Lung (tissue), 11 donors: ENCODE measurements at regions not wholly inside any gene's neighbourhood (a gene's known extent, or its start where the extent isn't known, plus 50 kb on each side); places are given as distances from the start of the nearest gene placed in this dataset.
"Not testable (repeated sequence)": the region's sequence is repeated elsewhere in the genome, so short reads cannot be mapped to it uniquely, and the experiment has no call there.

Experiments used
- ATAC-seq: fragments of 200-7000 bp; cut with Tn5 transposase; one replicate; pipeline ENCODE4 v1.9.1; 2020; ENCODE audit warnings: moderate number of reproducible peaks; ENCODE audit not compliant: insufficient read depth, low FRiP score
- DNase-seq, 3 donors: peaks; one replicate each; pipeline ENCODE4 v3.0.0-alpha.2; 2013 to 2017
- H3K27ac ChIP-seq, 2 donors: one replicate each; pipeline ENCODE4 v1.5.1; 2013; ENCODE audit warnings: mild to moderate bottlenecking in 2 of 2, moderate library complexity in 2 of 2, control low read depth in 1 of 2, inconsistent platforms in 1 of 2, low read depth in 1 of 2, low read length in 1 of 2
- H3K27me3 ChIP-seq, 3 donors: one replicate each; pipeline ENCODE4 v1.5.1; 2013; ENCODE audit warnings: low read length in 2 of 3; ENCODE audit not compliant: control insufficient read depth in 3 of 3, insufficient read depth in 3 of 3
- H3K36me3 ChIP-seq, 4 donors: one replicate each; pipeline ENCODE4 v1.5.1; 2013; ENCODE audit warnings: low read length in 4 of 4, mild to moderate bottlenecking in 1 of 4, moderate library complexity in 1 of 4; ENCODE audit not compliant: control insufficient read depth in 4 of 4, insufficient read depth in 4 of 4
- H3K4me1 ChIP-seq, 5 donors: one replicate each; pipeline ENCODE4 v1.5.1; 2013; ENCODE audit warnings: low read length in 5 of 5, mild to moderate bottlenecking in 2 of 5, moderate library complexity in 1 of 5; ENCODE audit not compliant: control insufficient read depth in 5 of 5, insufficient read depth in 5 of 5
- H3K4me3 ChIP-seq: one replicate; pipeline ENCODE4 v1.5.1; 2013; ENCODE audit warnings: mild to moderate bottlenecking, control low read depth, moderate library complexity
- H3K9ac ChIP-seq, 2 donors: one replicate each; pipeline ENCODE4 v1.5.1; 2013; ENCODE audit warnings: low read length in 2 of 2, control low read depth in 1 of 2; ENCODE audit not compliant: insufficient read depth in 1 of 2
- H3K9me3 ChIP-seq, 4 donors: one replicate each; pipeline ENCODE4 v1.5.1; 2013; ENCODE audit warnings: low read length in 3 of 4, mild to moderate bottlenecking in 1 of 4, moderate library complexity in 1 of 4; ENCODE audit not compliant: control insufficient read depth in 4 of 4, insufficient read depth in 3 of 4
- CTCF ChIP-seq: IDR thresholded peaks from 2 replicates; pipeline ENCODE4 v1.5.1; 2012; ENCODE audit warnings: mild to moderate bottlenecking; ENCODE audit errors: control extremely low read depth, extremely low read depth
- WGBS, 2 donors: extraction: QIAGEN DNeasy Blood & Tissue Kit; methylation state at CpG; one replicate each; pipeline ENCODE4 v1.1.7; 2013; 5-methylcytosine and 5-hydroxymethylcytosine counted together
- donor health status: control.
- donor health status: control.
- donor health status: Bipolar disorder and iron deficiency.
- donor health status: healthy.
- donor health status: DM: yes; HTN: yes; CAD: no.

- Histone ChIP-seq H3K4me3 (no peak overlapping the region), H3K36me3 (peaks cover 23 to 46% (median 30%) of the 10 kb centered on the region in 4 donors), H3K27ac (no peak overlapping the region), H3K27me3 (no peaks in the 10 kb centered on the region), H3K9ac (no peak overlapping the region), H3K4me1 (peaks cover 0 to 17% (median 0%) of the 10 kb centered on the region in 5 donors), H3K9me3 (peaks cover 0 to 6% (median 0%) of the 10 kb centered on the region in 4 donors)
- no peak for TF ChIP-seq CTCF
- ATAC-seq: no peak
- no peak for DNase-seq
- WGBS, 2 donors: 95 to 96% methylated on average over 4 of the region's 4 CpGs
Observed at GRCh38 chr6:144439016-144439415, 153.9 kb downstream of the UTRN start.

DNA sequence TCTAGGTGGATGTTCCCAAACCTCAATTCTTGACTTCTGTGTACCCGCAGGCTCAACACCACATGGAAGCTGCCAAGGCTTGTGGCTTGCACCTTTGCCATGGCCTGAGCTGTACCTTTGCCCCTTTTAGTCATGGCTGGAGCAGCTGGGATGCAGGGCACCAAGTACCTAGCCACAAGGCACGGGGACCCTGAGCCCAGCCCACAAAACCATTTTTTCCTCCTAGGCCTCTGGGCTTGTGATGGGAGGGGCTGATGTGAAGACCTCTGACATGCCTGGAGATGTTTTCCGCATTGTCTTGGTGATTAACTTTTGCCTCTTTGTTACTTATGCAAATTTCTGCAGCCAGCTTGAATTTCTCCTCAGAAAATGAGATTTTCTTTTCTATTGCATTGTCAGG lies 156.7 kb downstream of the UTRN start:
- not testable (repeated sequence) for H3K27ac ChIP-seq, H3K9ac ChIP-seq, ATAC-seq, H3K4me1 ChIP-seq, DNase-seq, H3K9me3 ChIP-seq, H3K27me3 ChIP-seq, H3K4me3 ChIP-seq
- 95 to 98% methylated on average over 3 of the region's 3 CpGs for WGBS, 2 donors
- H3K36me3 ChIP-seq: peaks cover 23 to 46% (median 27%) of the 10 kb centered on the region in 4 donors

DNA sequence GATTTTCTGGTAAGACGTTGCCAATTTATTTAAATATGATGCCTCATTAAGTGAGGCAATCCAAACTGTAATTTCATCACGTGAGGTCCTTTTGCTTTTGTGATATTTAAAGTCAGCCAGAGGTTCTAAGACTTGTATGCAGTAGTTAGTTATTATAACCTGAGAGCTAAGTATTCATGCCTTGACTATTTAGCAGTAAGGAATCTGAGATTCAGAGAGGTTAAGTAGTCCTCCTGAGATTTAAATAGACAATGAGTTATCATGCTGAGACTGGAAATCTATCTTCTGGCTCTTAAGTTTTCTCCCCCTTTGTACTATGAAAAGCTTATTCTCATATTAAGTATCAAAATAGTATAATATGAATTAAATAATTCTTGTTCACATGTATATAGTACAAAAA lies 158.0 kb downstream of the UTRN start:
- 83 to 86% methylated on average over 2 of the region's 2 CpGs for WGBS, 2 donors
- Histone ChIP-seq H3K27me3 (no peaks in the 10 kb centered on the region), H3K4me3 (no peak overlapping the region), H3K27ac (no peak overlapping the region), H3K36me3 (peaks cover 17 to 37% (median 25%) of the 10 kb centered on the region in 4 donors), H3K4me1 (peaks cover 0 to 3% (median 0%) of the 10 kb centered on the region in 5 donors), H3K9me3 (peaks cover 0 to 6% (median 0%) of the 10 kb centered on the region in 4 donors), H3K9ac (no peak overlapping the region)
- TF ChIP-seq CTCF: no peak
- DNase-seq (no peak), ATAC-seq (no peak)

- ATAC-seq (no peak), DNase-seq (no peak)
- Histone ChIP-seq H3K27ac (no peak overlapping the region), H3K36me3 (peaks cover 10 to 23% (median 18%) of the 10 kb centered on the region in 4 donors), H3K9me3 (no peaks in the 10 kb centered on the region), H3K27me3 (no peaks in the 10 kb centered on the region), H3K4me1 (peaks cover 0 to 3% (median 0%) of the 10 kb centered on the region in 5 donors), H3K9ac (no peak overlapping the region), H3K4me3 (no peak overlapping the region)
- no peak for TF ChIP-seq CTCF
- 92 to 98% methylated on average over 1 of the region's 1 CpG for WGBS, 2 donors
Observed at GRCh38 chr6:144447472-144447871, 162.3 kb downstream of the UTRN start.
